GM23338 (cell line): ENCODE measurements at regions not wholly inside any gene's neighbourhood (a gene's known extent, or its start where the extent isn't known, plus 50 kb on each side); places are given as distances from the start of the nearest gene placed in this dataset.

Experiments used
- CREB1 ChIP-seq: fragments of 250-450 bp; sonication (Bioruptor Pico); IDR thresholded peaks from 2 replicates; pipeline ENCODE4 v1.5.0; 2020; ENCODE audit warnings: low read depth, mild to moderate bottlenecking, moderate library complexity
- EZH2 ChIP-seq: fragments of 200-600 bp; sonication (generic); IDR thresholded peaks from one replicate; pipeline ENCODE4 v1.8.0; 2017; ENCODE audit warnings: antibody characterized with exemption, mild to moderate bottlenecking, low read depth; ENCODE audit not compliant: unreplicated experiment
- EZH2phosphoT487 ChIP-seq: fragments of 200-600 bp; sonication (generic); IDR thresholded peaks from one replicate; pipeline ENCODE4 v1.8.1; 2018; ENCODE audit warnings: antibody characterized with exemption; ENCODE audit not compliant: unreplicated experiment
- JUNB ChIP-seq: IDR thresholded peaks from one replicate; pipeline ENCODE4 v1.6.1; 2016; ENCODE audit warnings: antibody characterized with exemption; ENCODE audit not compliant: unreplicated experiment
- NANOG ChIP-seq: IDR thresholded peaks from 2 replicates; pipeline ENCODE4 v1.6.1; 2016; ENCODE audit warnings: antibody characterized with exemption, borderline replicate concordance
- POLR2AphosphoS5 ChIP-seq: IDR thresholded peaks from 2 replicates; pipeline ENCODE4 v1.6.1; 2016; ENCODE audit warnings: antibody characterized with exemption, low read depth
- STAT1 ChIP-seq: IDR thresholded peaks from one replicate; pipeline ENCODE4 v1.6.1; 2016; ENCODE audit warnings: antibody characterized with exemption; ENCODE audit not compliant: unreplicated experiment
- ZNF114 ChIP-seq: fragments of 250-450 bp; sonication (Bioruptor Pico); IDR thresholded peaks from 2 replicates; pipeline ENCODE4 v1.5.0; 2020; ENCODE audit warnings: mild to moderate bottlenecking, moderate library complexity
- ZNF331 ChIP-seq: fragments of 250-450 bp; sonication (Bioruptor Pico); IDR thresholded peaks from 2 replicates; pipeline ENCODE4 v1.5.0; 2020; ENCODE audit warnings: low read depth, mild to moderate bottlenecking, moderate library complexity
- ZNF462 ChIP-seq: fragments of 250-450 bp; sonication (Bioruptor Pico); IDR thresholded peaks from 2 replicates; pipeline ENCODE4 v1.5.0; 2020; ENCODE audit warnings: mild to moderate bottlenecking, moderate library complexity
- TF ChIP-seq, protein P1 (sequence below), 2 experiments: fragments of 200-600 bp in 1 of 2; sonication (generic) in 1 of 2; conservative IDR thresholded peaks; 2 replicates each; pipeline versions ENCODE4 v1.5.1 to v1.6.1; 2016 to 2017; ENCODE audit warnings: antibody characterized with exemption in 2 of 2, low read depth in 2 of 2, mild to moderate bottlenecking in 2 of 2, moderate library complexity in 1 of 2
- TF ChIP-seq, protein P2 (sequence below): IDR thresholded peaks from one replicate; pipeline ENCODE4 v1.6.1; 2018; ENCODE audit warnings: antibody characterized with exemption; ENCODE audit not compliant: unreplicated experiment
- TF ChIP-seq, protein P3 (sequence below): IDR thresholded peaks from 2 replicates; pipeline ENCODE4 v1.6.1; 2016; ENCODE audit warnings: antibody characterized with exemption

DNA sequence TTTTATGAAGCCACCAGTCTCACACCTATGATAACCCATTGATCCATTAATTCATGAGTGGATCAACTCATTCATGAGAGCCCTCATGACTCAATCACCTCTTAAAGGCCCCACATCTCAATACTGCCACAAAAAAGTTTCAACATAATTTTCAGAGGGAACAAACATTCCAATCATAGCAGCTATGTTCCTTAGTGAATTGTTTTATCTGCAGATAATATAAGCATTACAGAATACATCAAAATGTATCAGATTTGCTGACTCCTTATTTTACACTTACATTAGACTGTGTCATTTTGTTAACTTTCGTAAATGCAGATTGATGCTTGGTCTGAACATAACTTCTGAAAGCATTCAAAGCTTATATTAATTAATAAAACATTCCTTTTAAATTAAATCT, 155.3 kb upstream of the MBNL1 start:
- TF ChIP-seq, protein P1, sequence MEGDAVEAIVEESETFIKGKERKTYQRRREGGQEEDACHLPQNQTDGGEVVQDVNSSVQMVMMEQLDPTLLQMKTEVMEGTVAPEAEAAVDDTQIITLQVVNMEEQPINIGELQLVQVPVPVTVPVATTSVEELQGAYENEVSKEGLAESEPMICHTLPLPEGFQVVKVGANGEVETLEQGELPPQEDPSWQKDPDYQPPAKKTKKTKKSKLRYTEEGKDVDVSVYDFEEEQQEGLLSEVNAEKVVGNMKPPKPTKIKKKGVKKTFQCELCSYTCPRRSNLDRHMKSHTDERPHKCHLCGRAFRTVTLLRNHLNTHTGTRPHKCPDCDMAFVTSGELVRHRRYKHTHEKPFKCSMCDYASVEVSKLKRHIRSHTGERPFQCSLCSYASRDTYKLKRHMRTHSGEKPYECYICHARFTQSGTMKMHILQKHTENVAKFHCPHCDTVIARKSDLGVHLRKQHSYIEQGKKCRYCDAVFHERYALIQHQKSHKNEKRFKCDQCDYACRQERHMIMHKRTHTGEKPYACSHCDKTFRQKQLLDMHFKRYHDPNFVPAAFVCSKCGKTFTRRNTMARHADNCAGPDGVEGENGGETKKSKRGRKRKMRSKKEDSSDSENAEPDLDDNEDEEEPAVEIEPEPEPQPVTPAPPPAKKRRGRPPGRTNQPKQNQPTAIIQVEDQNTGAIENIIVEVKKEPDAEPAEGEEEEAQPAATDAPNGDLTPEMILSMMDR (conservative IDR thresholded peaks at IDR 0.05; ENCODE audit: low read depth in 2 of 2): no peak
- no peak for TF ChIP-seq JUNB
- no peak for TF ChIP-seq POLR2AphosphoS5
- no peak for TF ChIP-seq EZH2
- TF ChIP-seq NANOG: no peak
- TF ChIP-seq, protein P2, sequence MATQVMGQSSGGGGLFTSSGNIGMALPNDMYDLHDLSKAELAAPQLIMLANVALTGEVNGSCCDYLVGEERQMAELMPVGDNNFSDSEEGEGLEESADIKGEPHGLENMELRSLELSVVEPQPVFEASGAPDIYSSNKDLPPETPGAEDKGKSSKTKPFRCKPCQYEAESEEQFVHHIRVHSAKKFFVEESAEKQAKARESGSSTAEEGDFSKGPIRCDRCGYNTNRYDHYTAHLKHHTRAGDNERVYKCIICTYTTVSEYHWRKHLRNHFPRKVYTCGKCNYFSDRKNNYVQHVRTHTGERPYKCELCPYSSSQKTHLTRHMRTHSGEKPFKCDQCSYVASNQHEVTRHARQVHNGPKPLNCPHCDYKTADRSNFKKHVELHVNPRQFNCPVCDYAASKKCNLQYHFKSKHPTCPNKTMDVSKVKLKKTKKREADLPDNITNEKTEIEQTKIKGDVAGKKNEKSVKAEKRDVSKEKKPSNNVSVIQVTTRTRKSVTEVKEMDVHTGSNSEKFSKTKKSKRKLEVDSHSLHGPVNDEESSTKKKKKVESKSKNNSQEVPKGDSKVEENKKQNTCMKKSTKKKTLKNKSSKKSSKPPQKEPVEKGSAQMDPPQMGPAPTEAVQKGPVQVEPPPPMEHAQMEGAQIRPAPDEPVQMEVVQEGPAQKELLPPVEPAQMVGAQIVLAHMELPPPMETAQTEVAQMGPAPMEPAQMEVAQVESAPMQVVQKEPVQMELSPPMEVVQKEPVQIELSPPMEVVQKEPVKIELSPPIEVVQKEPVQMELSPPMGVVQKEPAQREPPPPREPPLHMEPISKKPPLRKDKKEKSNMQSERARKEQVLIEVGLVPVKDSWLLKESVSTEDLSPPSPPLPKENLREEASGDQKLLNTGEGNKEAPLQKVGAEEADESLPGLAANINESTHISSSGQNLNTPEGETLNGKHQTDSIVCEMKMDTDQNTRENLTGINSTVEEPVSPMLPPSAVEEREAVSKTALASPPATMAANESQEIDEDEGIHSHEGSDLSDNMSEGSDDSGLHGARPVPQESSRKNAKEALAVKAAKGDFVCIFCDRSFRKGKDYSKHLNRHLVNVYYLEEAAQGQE: no peak
- no peak for TF ChIP-seq CREB1
- TF ChIP-seq, protein P3, sequence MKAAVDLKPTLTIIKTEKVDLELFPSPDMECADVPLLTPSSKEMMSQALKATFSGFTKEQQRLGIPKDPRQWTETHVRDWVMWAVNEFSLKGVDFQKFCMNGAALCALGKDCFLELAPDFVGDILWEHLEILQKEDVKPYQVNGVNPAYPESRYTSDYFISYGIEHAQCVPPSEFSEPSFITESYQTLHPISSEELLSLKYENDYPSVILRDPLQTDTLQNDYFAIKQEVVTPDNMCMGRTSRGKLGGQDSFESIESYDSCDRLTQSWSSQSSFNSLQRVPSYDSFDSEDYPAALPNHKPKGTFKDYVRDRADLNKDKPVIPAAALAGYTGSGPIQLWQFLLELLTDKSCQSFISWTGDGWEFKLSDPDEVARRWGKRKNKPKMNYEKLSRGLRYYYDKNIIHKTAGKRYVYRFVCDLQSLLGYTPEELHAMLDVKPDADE: no peak
- TF ChIP-seq EZH2phosphoT487: no peak
- no peak for TF ChIP-seq ZNF331
- no peak for TF ChIP-seq ZNF114 (CRISPR knock-in tag)
- no peak for TF ChIP-seq ZNF462 (CRISPR knock-in tag)
- no peak for TF ChIP-seq STAT1
